Stimulated activated naive B cell treated with anti-CD40 and anti-IgM and Interleukin-4, amounts not matched to agents 10 μg/mL and 1 μg/mL and 100 μg/mL, for 72 hours (primary cell): ENCODE measurements at regions not wholly inside any gene's neighbourhood (a gene's known extent, or its start where the extent isn't known, plus 50 kb on each side); places are given as distances from the start of the nearest gene placed in this dataset.

Experiments
- ATAC-seq, 2 donors: fragments of 150-1000 bp; cut with Tn5 transposase; replicated peaks; 2 replicates each; pipeline ENCODE4 v1.10.0; 2021; ENCODE audit warnings: moderate library complexity in 1 of 2
- DNase-seq: peaks from one replicate; pipeline ENCODE4 v3.0.0; 2021
- H3K27ac Mint-ChIP-seq: one replicate; pipeline ENCODE4 v1.8.0; 2022; ENCODE audit warnings: mild to moderate bottlenecking, mixed read lengths
- H3K27me3 Mint-ChIP-seq, 2 donors: one replicate each; pipeline ENCODE4 v1.8.0; 2022; ENCODE audit warnings: mixed read lengths in 2 of 2
- H3K36me3 Mint-ChIP-seq, 2 donors: one replicate each; pipeline ENCODE4 v1.8.0; 2022; ENCODE audit warnings: mixed read lengths in 2 of 2, mild to moderate bottlenecking in 1 of 2
- H3K4me1 Mint-ChIP-seq, 2 donors: one replicate each; pipeline ENCODE4 v1.8.0; 2022; ENCODE audit warnings: mixed read lengths in 2 of 2, mild to moderate bottlenecking in 1 of 2
- H3K4me3 Mint-ChIP-seq, 2 donors: one replicate each; pipeline ENCODE4 v1.8.0; 2022; ENCODE audit warnings: mild to moderate bottlenecking in 2 of 2, mixed read lengths in 2 of 2, moderate library complexity in 1 of 2
- H3K9me3 Mint-ChIP-seq, 2 donors: one replicate each; pipeline ENCODE4 v1.8.0; 2022; ENCODE audit warnings: mixed read lengths in 2 of 2, mild to moderate bottlenecking in 1 of 2

DNA sequence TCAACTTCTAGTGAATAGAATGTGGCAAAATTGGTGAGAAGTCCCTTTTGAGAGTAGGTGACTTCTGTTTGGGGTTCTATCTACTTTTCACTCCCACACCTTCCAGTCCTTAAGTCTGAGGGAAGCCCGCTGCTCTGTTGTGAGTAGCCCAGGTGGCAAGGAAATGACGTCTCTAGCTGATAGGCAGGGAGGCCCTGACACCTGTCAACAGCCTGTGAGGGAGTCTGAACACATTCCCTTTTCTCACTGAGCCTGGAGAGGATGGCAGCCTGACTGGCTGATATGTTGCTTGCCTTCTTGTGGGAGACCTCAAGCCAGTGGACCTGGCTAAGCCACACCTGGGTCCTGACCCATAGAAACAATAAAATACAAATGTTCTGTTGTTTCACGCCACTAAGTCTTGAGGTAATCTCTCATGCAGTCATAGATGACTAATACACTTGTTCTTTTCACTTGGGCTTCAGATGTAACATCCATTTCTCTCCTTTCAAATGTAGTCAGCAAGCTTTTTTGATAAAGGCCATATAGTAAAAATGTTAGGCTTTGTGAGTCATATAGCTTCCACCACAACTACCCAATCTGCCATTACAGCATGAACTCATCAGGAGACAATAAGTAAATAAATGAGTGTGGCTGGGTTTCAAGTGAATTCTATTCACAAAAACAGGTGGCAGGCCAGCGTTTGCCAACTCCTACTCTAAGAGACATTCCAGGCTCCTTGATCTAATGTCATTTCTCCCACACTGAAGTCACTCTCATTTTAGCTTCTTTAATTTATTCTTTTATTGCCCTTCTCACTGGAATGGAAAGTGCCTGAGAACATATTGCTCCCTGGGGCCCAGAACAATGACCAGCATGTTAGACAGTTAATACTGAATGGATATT is 265.1 kb upstream of the MAD2L1 start:
- peak in 1 of 2 donors; percentile 14 for ATAC-seq
- DNase-seq, result no peak
- H3K4me3 Mint-ChIP-seq, result no peak overlapping the region
- no peaks in the 10 kb centered on the region for H3K27me3 Mint-ChIP-seq
- no peaks in the 10 kb centered on the region for H3K36me3 Mint-ChIP-seq
- H3K4me1 Mint-ChIP-seq, result no peaks in the 10 kb centered on the region
- peaks cover 3 to 4% of the 10 kb centered on the region in 2 donors for H3K9me3 Mint-ChIP-seq
- H3K27ac Mint-ChIP-seq, result no peak overlapping the region

DNA sequence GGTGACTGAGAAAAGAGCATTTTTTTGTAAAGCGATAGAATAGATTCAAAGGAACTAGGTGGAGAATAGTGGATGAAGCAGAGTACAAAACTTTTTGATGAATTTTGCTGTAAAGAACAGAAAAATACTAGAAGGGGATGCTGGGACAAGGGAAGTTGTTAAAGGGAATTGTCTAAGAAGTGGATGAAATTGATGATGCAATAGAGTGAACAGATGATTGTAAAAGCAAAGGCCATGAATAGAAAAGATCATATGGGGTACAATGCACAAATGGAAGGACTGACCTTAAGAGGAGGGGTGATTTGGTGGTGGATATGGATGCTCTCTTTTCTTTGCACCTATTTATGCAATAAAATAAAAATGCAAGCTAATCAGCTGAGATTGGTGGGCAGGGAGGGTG is 262.7 kb upstream of the MAD2L1 start:
- Mint-ChIP-seq H3K36me3 (no peaks in the 10 kb centered on the region), H3K27ac (no peak overlapping the region), H3K9me3 (peaks cover 3 to 4% of the 10 kb centered on the region in 2 donors), H3K4me1 (no peaks in the 10 kb centered on the region), H3K27me3 (no peaks in the 10 kb centered on the region), H3K4me3 (no peak overlapping the region)
- ATAC-seq (no peak), DNase-seq (no peak)

DNA sequence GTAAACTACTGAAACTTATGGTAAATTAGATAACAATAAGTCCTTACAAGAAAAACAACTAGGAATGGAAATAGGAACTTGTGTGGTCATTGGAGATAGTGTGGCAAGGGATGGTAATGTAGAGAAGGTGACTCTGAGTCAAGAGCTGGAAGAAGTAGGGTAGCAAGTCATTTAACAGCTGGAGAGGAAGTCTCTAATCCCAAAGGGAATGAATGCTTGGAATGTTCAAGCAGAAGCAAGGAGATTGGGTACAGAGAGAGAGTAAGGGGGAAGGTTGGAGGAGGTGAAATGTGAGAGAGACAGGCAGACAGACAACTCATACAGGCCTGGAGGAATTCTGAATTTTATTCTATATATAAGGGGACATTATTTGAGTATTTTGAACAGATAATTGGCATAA is 260.6 kb upstream of the MAD2L1 start:
- H3K4me1 Mint-ChIP-seq, result no peaks in the 10 kb centered on the region
- no peaks in the 10 kb centered on the region for H3K36me3 Mint-ChIP-seq
- H3K27ac Mint-ChIP-seq, result no peak overlapping the region
- no peaks in the 10 kb centered on the region for H3K27me3 Mint-ChIP-seq
- DNase-seq, result no peak
- no peak overlapping the region for H3K4me3 Mint-ChIP-seq
- peaks cover 3 to 4% of the 10 kb centered on the region in 2 donors for H3K9me3 Mint-ChIP-seq
- ATAC-seq, result no peak

DNA sequence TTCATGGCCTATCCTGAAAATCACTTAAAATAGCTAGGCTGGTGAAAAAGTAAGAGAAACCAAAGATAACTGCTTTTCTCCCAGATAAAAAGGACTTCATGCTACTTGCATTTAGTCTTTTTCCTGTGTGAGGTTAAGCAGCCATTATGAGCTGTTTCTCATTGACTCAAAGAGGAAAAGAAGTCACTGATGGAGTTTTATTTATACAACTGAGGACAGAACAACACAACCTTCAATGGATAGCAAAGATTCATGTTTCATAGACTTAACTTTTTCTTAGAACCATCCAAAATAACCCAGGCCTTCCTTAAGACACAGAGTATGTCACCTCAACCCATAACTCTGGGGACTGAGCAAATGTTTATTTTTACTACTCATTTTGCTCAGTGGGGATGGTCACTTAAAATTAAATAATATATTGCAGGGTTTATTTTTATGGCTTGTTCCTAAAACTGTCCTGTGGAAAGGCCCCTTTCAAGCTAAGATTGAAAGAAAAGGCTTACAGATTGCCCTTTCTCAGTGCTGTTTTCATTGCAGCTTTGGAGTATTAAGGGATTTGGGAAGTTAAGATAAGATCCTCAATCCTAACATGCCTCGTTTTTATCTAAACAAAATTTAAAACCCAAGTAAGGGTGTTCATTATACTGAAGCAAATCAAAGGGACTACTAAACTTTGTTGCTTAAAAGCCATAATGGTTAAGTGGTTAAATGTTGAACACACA is 252.6 kb upstream of the MAD2L1 start:
- Mint-ChIP-seq H3K4me3 (no peak overlapping the region), H3K27ac (no peak overlapping the region), H3K4me1 (no peaks in the 10 kb centered on the region), H3K9me3 (peaks cover 0 to 3% of the 10 kb centered on the region in 2 donors), H3K36me3 (no peaks in the 10 kb centered on the region), H3K27me3 (no peaks in the 10 kb centered on the region)
- DNase-seq (no peak), ATAC-seq (no peak)

DNA sequence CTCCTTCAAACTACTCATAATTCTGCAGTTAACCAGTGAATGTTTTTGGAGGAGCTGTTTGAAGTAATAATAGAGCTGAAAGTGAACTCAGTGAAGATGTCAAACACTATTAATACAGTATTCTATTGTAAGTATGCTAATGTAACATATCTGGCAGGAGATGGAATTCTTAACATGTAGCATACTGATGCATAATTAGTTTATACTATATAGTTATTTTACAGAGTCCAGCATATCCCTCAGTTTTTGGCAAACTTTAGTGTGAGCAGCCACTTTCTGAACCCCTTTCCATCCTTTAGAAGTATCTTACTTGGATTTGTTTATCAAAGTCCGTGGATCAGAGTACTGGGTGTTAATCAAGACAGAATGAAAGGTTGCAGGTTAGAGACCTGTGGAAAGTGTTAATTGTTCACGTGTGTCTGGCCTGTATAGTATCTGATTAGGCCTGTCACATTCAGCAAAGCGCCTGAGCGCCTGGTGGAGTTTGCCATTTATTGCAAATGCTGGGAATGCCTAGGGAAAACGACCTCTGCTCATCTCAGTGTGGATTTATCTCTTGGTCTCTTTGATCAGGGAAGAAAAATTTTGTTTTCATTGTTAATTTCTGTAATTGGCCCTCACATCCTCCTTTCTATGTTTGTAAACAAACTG is 251.7 kb upstream of the MAD2L1 start:
- ATAC-seq (no peak), DNase-seq (no peak)
- Mint-ChIP-seq H3K27me3 (no peaks in the 10 kb centered on the region), H3K27ac (no peak overlapping the region), H3K4me3 (no peak overlapping the region), H3K9me3 (peaks cover 0 to 3% of the 10 kb centered on the region in 2 donors), H3K4me1 (no peaks in the 10 kb centered on the region), H3K36me3 (no peaks in the 10 kb centered on the region)

DNA sequence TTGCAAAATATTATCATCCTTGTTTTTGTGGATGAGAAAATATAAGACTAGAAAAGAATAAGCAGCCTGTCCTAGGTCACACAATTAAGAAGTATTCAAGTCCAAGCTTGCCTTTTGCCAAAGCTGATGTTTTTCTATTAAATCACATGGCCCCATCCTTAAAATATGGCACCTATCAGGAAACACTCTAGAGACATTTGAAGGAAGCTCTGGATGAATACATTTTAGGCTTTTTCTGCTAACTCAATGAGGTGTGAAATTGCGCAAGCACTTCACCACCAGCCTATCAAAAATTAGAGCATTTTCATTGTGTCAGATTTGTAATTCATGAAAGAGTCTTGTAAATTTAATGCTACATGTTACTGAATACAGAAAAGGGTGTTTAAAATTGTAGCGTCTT is 251.1 kb upstream of the MAD2L1 start:
- Mint-ChIP-seq H3K27ac (no peak overlapping the region), H3K27me3 (no peaks in the 10 kb centered on the region), H3K9me3 (peaks cover 0 to 3% of the 10 kb centered on the region in 2 donors), H3K4me1 (no peaks in the 10 kb centered on the region), H3K36me3 (no peaks in the 10 kb centered on the region), H3K4me3 (no peak overlapping the region)
- DNase-seq (no peak), ATAC-seq (no peak)

DNA sequence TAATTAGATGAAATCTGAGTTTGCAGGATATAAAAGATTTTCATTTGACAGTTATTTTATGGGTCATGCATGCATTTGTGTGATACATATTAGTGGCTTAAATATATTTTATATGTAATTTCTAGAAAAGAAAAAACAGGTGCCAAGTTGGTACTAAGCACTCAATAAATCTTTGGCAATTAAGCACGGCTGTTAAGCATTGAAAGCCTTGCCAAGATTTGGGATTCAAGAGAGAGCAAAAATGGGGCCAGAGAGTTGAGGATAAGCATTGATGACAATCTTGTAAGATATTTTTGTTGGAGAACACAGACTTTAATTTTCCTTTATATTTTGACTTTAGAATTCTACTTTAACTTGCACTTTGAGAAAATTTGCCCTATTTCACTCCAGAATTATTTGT is 249.8 kb upstream of the MAD2L1 start:
- Mint-ChIP-seq H3K9me3 (peaks cover 3 to 4% of the 10 kb centered on the region in 2 donors), H3K27ac (no peak overlapping the region), H3K27me3 (no peaks in the 10 kb centered on the region), H3K4me1 (no peaks in the 10 kb centered on the region), H3K4me3 (no peak overlapping the region), H3K36me3 (no peaks in the 10 kb centered on the region)
- ATAC-seq (no peak), DNase-seq (no peak)

DNA sequence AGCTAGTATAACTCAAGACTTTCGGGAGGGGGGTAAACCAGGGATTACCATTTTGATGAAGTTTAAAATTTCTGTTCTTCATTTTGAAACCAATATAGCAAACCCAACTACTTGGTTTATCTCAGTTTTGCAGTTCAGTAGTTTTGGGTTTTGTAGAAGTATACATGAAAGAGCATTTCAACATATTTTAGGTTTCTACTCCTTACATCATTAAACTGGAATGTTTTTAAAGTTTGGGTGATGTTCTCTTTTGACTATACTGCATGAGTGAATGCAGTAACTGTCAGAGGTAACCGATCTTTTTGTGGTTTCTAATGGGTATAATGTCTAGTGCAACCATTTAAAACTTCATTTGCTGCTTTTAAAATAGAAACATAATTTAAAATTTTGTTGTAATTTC is 248.3 kb upstream of the MAD2L1 start:
- Mint-ChIP-seq H3K27ac (no peak overlapping the region), H3K4me3 (no peak overlapping the region), H3K4me1 (no peaks in the 10 kb centered on the region), H3K9me3 (peaks cover 5 to 9% of the 10 kb centered on the region in 2 donors), H3K27me3 (no peaks in the 10 kb centered on the region), H3K36me3 (no peaks in the 10 kb centered on the region)
- ATAC-seq, result no peak
- no peak for DNase-seq

DNA sequence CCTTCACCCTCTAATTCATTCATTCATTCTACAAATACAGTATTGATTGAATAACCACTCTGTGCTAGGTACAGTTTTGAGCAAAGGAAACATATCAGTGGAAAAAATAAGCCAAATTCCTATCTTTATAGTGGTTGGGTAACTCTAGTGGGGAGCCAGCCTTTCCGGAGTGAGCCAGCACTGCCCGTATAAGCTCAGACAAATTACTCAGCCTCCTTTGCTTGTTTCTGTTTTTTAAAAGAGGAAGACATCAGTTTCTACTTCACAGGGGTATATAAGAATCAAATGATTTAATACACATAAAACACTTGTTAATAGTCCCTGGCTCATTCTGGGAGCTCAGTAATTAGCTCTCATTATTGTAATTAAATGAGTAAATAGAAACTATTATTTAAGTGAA is 238.2 kb upstream of the MAD2L1 start:
- DNase-seq (no peak), ATAC-seq (no peak)
- no peak overlapping the region for H3K27ac Mint-ChIP-seq
- H3K27me3 Mint-ChIP-seq, result no peaks in the 10 kb centered on the region
- H3K4me3 Mint-ChIP-seq, result no peak overlapping the region
- no peaks in the 10 kb centered on the region for H3K36me3 Mint-ChIP-seq
- no peaks in the 10 kb centered on the region for H3K4me1 Mint-ChIP-seq
- peaks cover 0 to 3% of the 10 kb centered on the region in 2 donors for H3K9me3 Mint-ChIP-seq

DNA sequence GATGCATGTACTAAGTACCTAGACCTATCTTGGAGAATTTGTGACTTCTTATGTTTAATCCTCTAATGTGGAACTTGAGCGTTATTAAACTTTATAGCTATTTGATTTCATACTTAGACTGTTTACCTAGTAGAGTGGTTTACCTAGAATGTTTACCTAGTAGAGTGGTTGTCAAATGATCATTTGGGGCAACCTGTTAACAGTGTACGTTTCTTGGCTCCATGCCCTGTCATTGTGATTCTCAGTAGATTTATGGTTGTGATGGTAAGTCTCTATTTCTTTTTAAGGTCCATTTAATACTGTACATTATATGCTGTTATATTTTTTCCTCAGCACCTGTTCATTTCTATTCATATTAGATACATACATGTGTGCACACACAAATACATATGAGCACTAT is 233.0 kb upstream of the MAD2L1 start:
- H3K27me3 Mint-ChIP-seq, result no peaks in the 10 kb centered on the region
- H3K36me3 Mint-ChIP-seq, result no peaks in the 10 kb centered on the region
- ATAC-seq, result no peak
- no peak overlapping the region for H3K4me3 Mint-ChIP-seq
- H3K4me1 Mint-ChIP-seq, result no peaks in the 10 kb centered on the region
- no peak overlapping the region for H3K27ac Mint-ChIP-seq
- no peak for DNase-seq
- no peaks in the 10 kb centered on the region for H3K9me3 Mint-ChIP-seq

DNA sequence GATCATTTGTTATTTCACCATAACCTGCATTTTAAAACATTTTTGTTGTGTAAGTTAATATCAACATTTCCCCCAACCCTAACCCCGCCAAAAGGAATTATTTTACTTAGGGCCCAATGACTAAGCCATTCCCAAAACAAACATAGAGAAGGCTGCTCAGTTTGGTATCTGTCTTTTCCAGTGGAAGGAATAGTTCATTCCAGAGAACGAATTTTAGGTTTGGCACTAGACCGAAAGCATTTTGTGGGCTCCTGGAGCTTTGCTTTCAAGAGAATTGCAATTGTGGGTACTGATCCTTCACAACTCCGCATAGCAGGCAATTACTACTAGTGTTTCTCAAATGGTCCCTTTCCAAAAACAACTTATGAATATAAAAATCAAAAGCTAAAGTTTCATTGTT is 226.7 kb upstream of the MAD2L1 start:
- no peaks in the 10 kb centered on the region for H3K36me3 Mint-ChIP-seq
- DNase-seq (no peak), ATAC-seq (no peak)
- H3K9me3 Mint-ChIP-seq, result no peaks in the 10 kb centered on the region
- no peak overlapping the region for H3K27ac Mint-ChIP-seq
- no peak overlapping the region for H3K4me3 Mint-ChIP-seq
- no peaks in the 10 kb centered on the region for H3K27me3 Mint-ChIP-seq
- no peaks in the 10 kb centered on the region for H3K4me1 Mint-ChIP-seq

DNA sequence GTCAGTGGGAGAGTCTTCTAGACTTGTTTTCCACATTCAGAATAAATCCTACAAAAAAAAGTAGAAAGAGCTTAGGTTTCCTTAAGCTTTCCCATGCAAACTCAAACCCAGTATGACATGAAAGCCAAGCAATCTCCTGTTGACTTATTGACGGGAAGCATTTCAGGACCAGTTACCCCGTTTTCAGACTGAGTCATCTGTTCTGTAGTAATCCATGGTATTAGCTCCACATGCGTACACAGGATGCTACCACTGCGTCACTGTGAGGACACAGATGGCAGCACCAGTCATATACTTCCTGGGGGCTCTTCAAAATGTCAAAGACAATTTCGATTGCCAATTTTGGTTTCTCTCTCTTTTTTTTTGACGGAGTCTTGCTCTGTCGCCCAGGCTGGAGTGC is 224.9 kb upstream of the MAD2L1 start:
- DNase-seq (no peak), ATAC-seq (no peak)
- no peaks in the 10 kb centered on the region for H3K36me3 Mint-ChIP-seq
- H3K27me3 Mint-ChIP-seq, result no peaks in the 10 kb centered on the region
- no peaks in the 10 kb centered on the region for H3K4me1 Mint-ChIP-seq
- no peaks in the 10 kb centered on the region for H3K9me3 Mint-ChIP-seq
- H3K27ac Mint-ChIP-seq, result no peak overlapping the region
- no peak overlapping the region for H3K4me3 Mint-ChIP-seq

DNA sequence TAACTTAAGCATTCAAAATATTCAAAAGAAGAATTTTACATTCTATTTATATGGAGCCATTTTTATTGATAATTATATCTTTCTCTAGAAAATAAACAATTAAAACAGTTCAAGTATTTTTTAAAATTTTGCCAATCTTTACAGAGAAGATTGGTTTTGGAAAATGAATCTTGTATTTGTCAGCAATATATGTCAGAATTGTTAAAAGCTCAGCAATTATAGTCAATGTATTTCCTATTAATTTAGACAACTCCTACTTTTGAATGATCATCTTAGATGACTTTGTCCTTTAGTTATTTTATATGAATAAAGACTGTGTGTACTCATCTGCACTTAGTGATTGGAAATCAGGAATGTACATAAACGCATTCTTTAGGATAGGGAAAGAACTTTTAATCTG is 223.9 kb upstream of the MAD2L1 start:
- no peak overlapping the region for H3K27ac Mint-ChIP-seq
- H3K27me3 Mint-ChIP-seq, result no peaks in the 10 kb centered on the region
- no peaks in the 10 kb centered on the region for H3K9me3 Mint-ChIP-seq
- H3K4me3 Mint-ChIP-seq, result no peak overlapping the region
- ATAC-seq, result no peak
- no peaks in the 10 kb centered on the region for H3K4me1 Mint-ChIP-seq
- H3K36me3 Mint-ChIP-seq, result no peaks in the 10 kb centered on the region
- DNase-seq, result no peak

DNA sequence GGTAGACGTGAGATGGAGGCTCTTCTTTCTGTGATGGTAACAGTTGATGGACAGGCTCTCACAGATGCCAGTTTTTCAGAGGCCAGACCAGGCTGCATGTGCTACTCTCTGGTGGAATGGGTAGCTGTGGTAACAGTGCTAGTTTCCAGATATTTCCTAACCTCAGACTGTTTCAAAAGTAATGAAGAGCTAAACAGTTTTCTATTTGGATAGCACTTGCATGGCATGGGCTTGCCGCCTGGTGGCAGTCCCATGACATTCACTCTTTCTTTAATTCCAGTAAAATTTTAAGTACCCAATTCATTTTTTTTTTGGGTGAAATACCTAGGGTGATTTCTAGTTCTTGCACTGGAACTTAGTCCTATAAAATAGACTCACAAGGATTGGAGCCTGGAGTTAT is 220.2 kb upstream of the MAD2L1 start:
- Mint-ChIP-seq H3K9me3 (peaks cover 0 to 2% of the 10 kb centered on the region in 2 donors), H3K27ac (no peak overlapping the region), H3K27me3 (no peaks in the 10 kb centered on the region), H3K4me3 (no peak overlapping the region), H3K4me1 (no peaks in the 10 kb centered on the region), H3K36me3 (no peaks in the 10 kb centered on the region)
- DNase-seq, result no peak
- ATAC-seq, result no peak

DNA sequence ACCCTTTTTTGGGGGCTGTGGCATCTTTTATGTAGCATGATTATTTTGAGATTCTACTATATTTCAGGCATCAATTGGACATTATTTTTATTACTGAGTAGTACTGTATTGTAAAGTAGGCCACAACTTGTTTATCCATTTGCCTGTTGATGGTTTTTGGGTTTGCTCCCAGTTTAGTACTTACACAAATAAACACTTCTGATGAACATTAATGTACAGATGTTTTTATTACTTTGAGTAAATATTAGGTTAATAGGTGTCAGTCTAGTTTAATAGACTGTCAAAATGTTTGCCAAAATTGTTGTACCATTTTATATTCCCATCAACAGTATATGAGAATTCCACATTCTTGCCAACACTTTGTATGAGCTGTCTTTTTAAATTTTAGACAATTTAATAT is 214.9 kb upstream of the MAD2L1 start:
- ATAC-seq, result no peak

More for the DNA sequence above, 214.9 kb upstream of the MAD2L1 start:
- Mint-ChIP-seq H3K4me3 (no peak overlapping the region), H3K27ac (no peak overlapping the region), H3K27me3 (no peaks in the 10 kb centered on the region), H3K4me1 (no peaks in the 10 kb centered on the region), H3K9me3 (peaks cover 0 to 2% of the 10 kb centered on the region in 2 donors), H3K36me3 (no peaks in the 10 kb centered on the region)
- no peak for DNase-seq
